ENCODE measurements at regions not wholly inside any gene's neighbourhood (a gene's known extent, or its start where the extent isn't known, plus 50 kb on each side); places are given as distances from the start of the nearest gene placed in this dataset.
"Not testable (repeated sequence)": the region's sequence is repeated elsewhere in the genome, so short reads cannot be mapped to it uniquely, and the experiment has no call there.

- no peaks in the 10 kb centered on the region for H3K9me3 ChIP-seq (ENCODE audit: control insufficient read depth in 2 of 2, insufficient read depth in 1 of 2, low read depth in 1 of 2, low read length in 1 of 2)
- H3K27ac ChIP-seq (ENCODE audit: low read depth in 2 of 2, low read length in 1 of 2), result no peak overlapping the region
- H3K27me3 ChIP-seq (ENCODE audit: control insufficient read depth in 1 of 2, insufficient read depth in 2 of 2, low read length in 2 of 2), result no peaks in the 10 kb centered on the region
- no peaks in the 10 kb centered on the region for H3K36me3 ChIP-seq (ENCODE audit: control insufficient read depth in 2 of 2, insufficient read depth in 2 of 2, low read length in 1 of 2)
- WGBS, 2 donors, result 68 to 75% methylated on average over 1 of the region's 1 CpG
- H3K4me1 ChIP-seq (ENCODE audit: control insufficient read depth in 2 of 2, insufficient read depth in 2 of 2, low read length in 1 of 2), result no peaks in the 10 kb centered on the region
- no peak overlapping the region for H3K4me3 ChIP-seq (ENCODE audit: low read depth in 1 of 2, low read length in 2 of 2)
These were observed 231.7 kb upstream of the USP15 start for GRCh38 chr12:62028536-62028935.

- Histone ChIP-seq H3K27ac (ENCODE audit: low read depth in 2 of 2, low read length in 1 of 2) (no peak overlapping the region), H3K9me3 (ENCODE audit: control insufficient read depth in 2 of 2, insufficient read depth in 1 of 2, low read depth in 1 of 2, low read length in 1 of 2) (no peaks in the 10 kb centered on the region)
- WGBS, 2 donors, result 62 to 63% methylated on average over 2 of the region's 2 CpGs
These were observed 227.3 kb upstream of the USP15 start for GRCh38 chr12:62032870-62033269.

GRCh38 chr12:62044450-62045135, 215.6 kb upstream of the USP15 start:
- no peak overlapping the region for H3K27ac ChIP-seq (ENCODE audit: low read depth in 2 of 2, low read length in 1 of 2)
- H3K9me3 ChIP-seq (ENCODE audit: control insufficient read depth in 2 of 2, insufficient read depth in 1 of 2, low read depth in 1 of 2, low read length in 1 of 2), result no peaks in the 10 kb centered on the region
- H3K4me1 ChIP-seq (ENCODE audit: control insufficient read depth in 2 of 2, insufficient read depth in 2 of 2, low read length in 1 of 2), result no peaks in the 10 kb centered on the region
- no peaks in the 10 kb centered on the region for H3K27me3 ChIP-seq (ENCODE audit: control insufficient read depth in 1 of 2, insufficient read depth in 2 of 2, low read length in 2 of 2)
- H3K4me3 ChIP-seq (ENCODE audit: low read depth in 1 of 2, low read length in 2 of 2), result no peak overlapping the region
- WGBS, 2 donors, result 70 to 71% methylated on average over 5 of the region's 5 CpGs
- H3K36me3 ChIP-seq (ENCODE audit: control insufficient read depth in 2 of 2, insufficient read depth in 2 of 2, low read length in 1 of 2), result no peaks in the 10 kb centered on the region

More at GRCh38 chr12:62032870-62033269, 227.3 kb upstream of the USP15 start:
- H3K36me3 ChIP-seq (ENCODE audit: control insufficient read depth in 2 of 2, insufficient read depth in 2 of 2, low read length in 1 of 2), result no peaks in the 10 kb centered on the region
- H3K27me3 ChIP-seq (ENCODE audit: control insufficient read depth in 1 of 2, insufficient read depth in 2 of 2, low read length in 2 of 2), result no peaks in the 10 kb centered on the region
- H3K4me1 ChIP-seq (ENCODE audit: control insufficient read depth in 2 of 2, insufficient read depth in 2 of 2, low read length in 1 of 2), result no peaks in the 10 kb centered on the region
- H3K4me3 ChIP-seq (ENCODE audit: low read depth in 1 of 2, low read length in 2 of 2), result no peak overlapping the region

GRCh38 chr12:62045211-62045610, 215.0 kb upstream of the USP15 start:
- 52 to 61% methylated on average over 2 of the region's 2 CpGs for WGBS, 2 donors
- H3K27me3 ChIP-seq (ENCODE audit: control insufficient read depth in 1 of 2, insufficient read depth in 2 of 2, low read length in 2 of 2), result no peaks in the 10 kb centered on the region
- H3K9me3 ChIP-seq (ENCODE audit: control insufficient read depth in 2 of 2, insufficient read depth in 1 of 2, low read depth in 1 of 2, low read length in 1 of 2), result no peaks in the 10 kb centered on the region
- no peak overlapping the region for H3K4me3 ChIP-seq (ENCODE audit: low read depth in 1 of 2, low read length in 2 of 2)
- H3K4me1 ChIP-seq (ENCODE audit: control insufficient read depth in 2 of 2, insufficient read depth in 2 of 2, low read length in 1 of 2), result no peaks in the 10 kb centered on the region
- no peaks in the 10 kb centered on the region for H3K36me3 ChIP-seq (ENCODE audit: control insufficient read depth in 2 of 2, insufficient read depth in 2 of 2, low read length in 1 of 2)
- no peak overlapping the region for H3K27ac ChIP-seq (ENCODE audit: low read depth in 2 of 2, low read length in 1 of 2)

- H3K36me3 ChIP-seq (ENCODE audit: control insufficient read depth in 2 of 2, insufficient read depth in 2 of 2, low read length in 1 of 2), result no peaks in the 10 kb centered on the region
- 94 to 95% methylated on average over 2 of the region's 2 CpGs for WGBS, 2 donors
- H3K27me3 ChIP-seq (ENCODE audit: control insufficient read depth in 1 of 2, insufficient read depth in 2 of 2, low read length in 2 of 2), result no peaks in the 10 kb centered on the region
- no peak overlapping the region for H3K27ac ChIP-seq (ENCODE audit: low read depth in 2 of 2, low read length in 1 of 2)
- H3K4me1 ChIP-seq (ENCODE audit: control insufficient read depth in 2 of 2, insufficient read depth in 2 of 2, low read length in 1 of 2), result no peaks in the 10 kb centered on the region
- no peaks in the 10 kb centered on the region for H3K9me3 ChIP-seq (ENCODE audit: control insufficient read depth in 2 of 2, insufficient read depth in 1 of 2, low read depth in 1 of 2, low read length in 1 of 2)
- no peak overlapping the region for H3K4me3 ChIP-seq (ENCODE audit: low read depth in 1 of 2, low read length in 2 of 2)
These were observed 209.4 kb upstream of the USP15 start for GRCh38 chr12:62050785-62051184.

GRCh38 chr12:62069976-62070375, 190.2 kb upstream of the USP15 start:
- Histone ChIP-seq H3K4me1 (ENCODE audit: control insufficient read depth in 2 of 2, insufficient read depth in 2 of 2, low read length in 1 of 2) (no peaks in the 10 kb centered on the region), H3K36me3 (ENCODE audit: control insufficient read depth in 2 of 2, insufficient read depth in 2 of 2, low read length in 1 of 2) (no peaks in the 10 kb centered on the region), H3K9me3 (ENCODE audit: control insufficient read depth in 2 of 2, insufficient read depth in 1 of 2, low read depth in 1 of 2, low read length in 1 of 2) (no peaks in the 10 kb centered on the region), H3K4me3 (ENCODE audit: low read depth in 1 of 2, low read length in 2 of 2) (no peak overlapping the region), H3K27ac (ENCODE audit: low read depth in 2 of 2, low read length in 1 of 2) (no peak overlapping the region), H3K27me3 (ENCODE audit: control insufficient read depth in 1 of 2, insufficient read depth in 2 of 2, low read length in 2 of 2) (no peaks in the 10 kb centered on the region)

GRCh38 chr12:62073236-62073635, 187.0 kb upstream of the USP15 start:
- H3K27ac ChIP-seq (ENCODE audit: low read depth in 2 of 2, low read length in 1 of 2); H3K4me1 ChIP-seq (ENCODE audit: control insufficient read depth in 2 of 2, insufficient read depth in 2 of 2, low read length in 1 of 2); H3K36me3 ChIP-seq (ENCODE audit: control insufficient read depth in 2 of 2, insufficient read depth in 2 of 2, low read length in 1 of 2); H3K4me3 ChIP-seq (ENCODE audit: low read depth in 1 of 2, low read length in 2 of 2); H3K27me3 ChIP-seq (ENCODE audit: control insufficient read depth in 1 of 2, insufficient read depth in 2 of 2, low read length in 2 of 2); H3K9me3 ChIP-seq (ENCODE audit: control insufficient read depth in 2 of 2, insufficient read depth in 1 of 2, low read depth in 1 of 2, low read length in 1 of 2): not testable (repeated sequence)

GRCh38 chr12:62075870-62076269, 184.3 kb upstream of the USP15 start:
- H3K9me3 ChIP-seq (ENCODE audit: control insufficient read depth in 2 of 2, insufficient read depth in 1 of 2, low read depth in 1 of 2, low read length in 1 of 2), result no peaks in the 10 kb centered on the region
- no peaks in the 10 kb centered on the region for H3K36me3 ChIP-seq (ENCODE audit: control insufficient read depth in 2 of 2, insufficient read depth in 2 of 2, low read length in 1 of 2)
- no peak overlapping the region for H3K27ac ChIP-seq (ENCODE audit: low read depth in 2 of 2, low read length in 1 of 2)
- no peak overlapping the region for H3K4me3 ChIP-seq (ENCODE audit: low read depth in 1 of 2, low read length in 2 of 2)
- no peaks in the 10 kb centered on the region for H3K4me1 ChIP-seq (ENCODE audit: control insufficient read depth in 2 of 2, insufficient read depth in 2 of 2, low read length in 1 of 2)
- no peaks in the 10 kb centered on the region for H3K27me3 ChIP-seq (ENCODE audit: control insufficient read depth in 1 of 2, insufficient read depth in 2 of 2, low read length in 2 of 2)
- WGBS, 2 donors, result 38 to 47% methylated on average over 1 of the region's 1 CpG

GRCh38 chr12:62078020-62078419, 182.2 kb upstream of the USP15 start:
- Histone ChIP-seq H3K4me3 (ENCODE audit: low read depth in 1 of 2, low read length in 2 of 2) (no peak overlapping the region), H3K27me3 (ENCODE audit: control insufficient read depth in 1 of 2, insufficient read depth in 2 of 2, low read length in 2 of 2) (no peaks in the 10 kb centered on the region), H3K4me1 (ENCODE audit: control insufficient read depth in 2 of 2, insufficient read depth in 2 of 2, low read length in 1 of 2) (no peaks in the 10 kb centered on the region), H3K36me3 (ENCODE audit: control insufficient read depth in 2 of 2, insufficient read depth in 2 of 2, low read length in 1 of 2) (no peaks in the 10 kb centered on the region), H3K27ac (ENCODE audit: low read depth in 2 of 2, low read length in 1 of 2) (no peak overlapping the region), H3K9me3 (ENCODE audit: control insufficient read depth in 2 of 2, insufficient read depth in 1 of 2, low read depth in 1 of 2, low read length in 1 of 2) (no peaks in the 10 kb centered on the region)
- WGBS, 2 donors, result 56 to 57% methylated on average over 6 of the region's 6 CpGs

GRCh38 chr12:62082448-62082847, 177.8 kb upstream of the USP15 start:
- Histone ChIP-seq H3K36me3 (ENCODE audit: control insufficient read depth in 2 of 2, insufficient read depth in 2 of 2, low read length in 1 of 2) (no peaks in the 10 kb centered on the region), H3K4me1 (ENCODE audit: control insufficient read depth in 2 of 2, insufficient read depth in 2 of 2, low read length in 1 of 2) (no peaks in the 10 kb centered on the region), H3K27me3 (ENCODE audit: control insufficient read depth in 1 of 2, insufficient read depth in 2 of 2, low read length in 2 of 2) (no peaks in the 10 kb centered on the region), H3K9me3 (ENCODE audit: control insufficient read depth in 2 of 2, insufficient read depth in 1 of 2, low read depth in 1 of 2, low read length in 1 of 2) (no peaks in the 10 kb centered on the region), H3K4me3 (ENCODE audit: low read depth in 1 of 2, low read length in 2 of 2) (no peak overlapping the region), H3K27ac (ENCODE audit: low read depth in 2 of 2, low read length in 1 of 2) (no peak overlapping the region)
- WGBS, 2 donors, result 92 to 94% methylated on average over 1 of the region's 1 CpG
